GM04503 (cell line): ENCODE measurements at regions not wholly inside any gene's neighbourhood (a gene's known extent, or its start where the extent isn't known, plus 50 kb on each side); places are given as distances from the start of the nearest gene placed in this dataset.

Source experiments
- DNase-seq: peaks from one replicate; pipeline ENCODE4 v3.0.0-alpha.2; 2012; ENCODE audit warnings: low read depth

GRCh38 chr15:85976986-85977385 is 102.7 kb upstream of the AGBL1 start:
- no peak for DNase-seq

DNA sequence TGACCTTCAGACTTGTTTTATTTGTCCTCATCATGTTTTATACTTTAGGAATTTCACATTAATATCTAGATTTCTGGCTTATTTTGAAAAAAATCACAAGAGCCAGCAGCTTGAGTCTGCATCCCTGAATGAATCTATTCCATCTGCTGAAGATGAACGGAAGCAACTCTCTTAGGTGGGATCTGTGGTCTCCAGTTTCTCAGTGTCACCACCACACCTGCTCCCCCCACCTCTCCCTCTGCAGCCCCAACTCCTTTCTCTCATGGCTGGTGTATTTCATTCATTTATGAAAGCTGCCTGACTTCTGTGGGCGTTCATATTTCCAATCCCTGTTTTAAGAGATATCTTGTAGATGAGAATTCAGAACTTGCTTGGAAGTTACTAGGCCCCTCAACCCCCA is 102.1 kb upstream of the AGBL1 start:
- no peak for DNase-seq

DNA sequence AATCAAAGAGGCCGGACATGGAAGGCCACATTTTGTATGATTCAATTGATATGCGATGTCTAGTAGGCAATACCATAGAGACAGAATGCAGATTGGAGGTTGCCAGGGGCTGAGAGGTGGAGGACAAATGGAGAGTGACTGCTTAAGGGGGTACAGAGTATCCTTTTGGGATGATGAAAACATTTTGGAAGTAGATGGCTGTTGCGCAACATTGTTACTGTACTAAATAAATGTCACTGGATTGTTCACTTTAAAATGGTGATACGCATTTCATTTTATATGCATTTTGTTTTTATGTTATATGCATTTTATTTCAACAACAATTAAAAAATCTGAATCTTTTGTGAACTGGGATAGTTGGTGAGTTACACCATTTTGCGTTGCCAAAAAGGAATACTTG is 99.7 kb upstream of the AGBL1 start:
- DNase-seq = no peak

- DNase-seq = no peak
Observed at GRCh38 chr15:85980946-85981345, 98.7 kb upstream of the AGBL1 start.

GRCh38 chr15:85984241-85984640 is 95.4 kb upstream of the AGBL1 start:
- DNase-seq = no peak

GRCh38 chr15:85986116-85986515 is 93.6 kb upstream of the AGBL1 start:
- DNase-seq = no peak

DNA sequence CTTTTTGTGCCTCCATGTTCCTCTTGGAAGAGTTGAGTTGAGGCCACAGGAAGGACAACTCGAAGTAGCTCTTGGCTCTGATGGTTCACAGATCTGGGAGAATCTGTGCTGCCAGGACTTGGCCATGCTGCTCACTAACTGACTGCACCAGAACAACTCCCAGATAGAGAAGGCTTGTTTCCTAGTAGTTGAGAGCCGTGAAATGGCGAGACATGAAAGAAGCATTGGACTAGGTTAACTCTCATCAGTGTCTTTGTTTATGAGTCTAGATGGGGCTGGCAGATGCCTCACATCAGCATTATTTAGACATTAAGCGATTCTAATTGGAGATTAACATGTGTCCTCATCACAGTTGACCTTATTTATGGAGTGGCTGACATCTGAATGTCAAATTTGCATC is 92.9 kb upstream of the AGBL1 start:
- no peak for DNase-seq

GRCh38 chr15:85988741-85989140 is 90.9 kb upstream of the AGBL1 start:
- DNase-seq = no peak

DNA sequence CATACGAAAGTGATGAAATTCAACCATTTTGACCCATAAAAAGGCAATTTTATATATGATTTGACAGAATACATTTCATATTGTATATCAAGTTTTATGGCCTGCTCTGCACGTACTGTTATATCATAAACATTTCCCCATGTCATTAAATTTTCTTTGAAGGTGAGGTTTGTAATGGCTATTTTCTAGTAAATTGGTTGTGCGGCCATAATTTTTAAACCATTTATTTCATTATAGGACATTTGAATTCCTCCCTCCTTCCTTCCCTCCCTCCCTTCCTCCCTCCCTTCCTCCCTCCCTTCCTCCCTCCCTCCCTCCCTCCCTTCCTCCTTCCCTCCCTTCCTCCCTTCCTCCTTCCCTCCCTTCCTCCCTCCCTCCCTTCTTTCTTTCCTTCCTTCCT is 87.4 kb upstream of the AGBL1 start:
- no peak for DNase-seq

GRCh38 chr15:85993116-85993515 is 86.6 kb upstream of the AGBL1 start:
- DNase-seq = no peak

DNA sequence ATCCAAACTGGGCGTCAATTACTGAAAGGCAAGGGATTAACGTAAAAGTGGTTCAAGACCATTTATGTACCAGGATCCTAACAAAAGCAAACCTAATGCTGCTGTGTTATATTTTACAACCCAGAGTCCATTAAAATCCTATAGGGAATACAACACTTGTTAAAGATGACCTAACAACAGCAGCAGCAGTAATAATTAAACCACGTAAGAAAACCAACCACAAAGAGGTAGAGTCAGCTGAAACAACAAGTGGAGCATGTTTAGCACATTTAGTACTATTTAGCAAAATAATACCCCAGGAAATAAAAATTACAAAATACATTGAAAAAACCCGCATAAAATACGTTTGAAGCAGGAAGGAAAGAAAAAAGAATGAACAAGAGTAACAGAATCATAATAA is 82.1 kb upstream of the AGBL1 start:
- no peak for DNase-seq

DNA sequence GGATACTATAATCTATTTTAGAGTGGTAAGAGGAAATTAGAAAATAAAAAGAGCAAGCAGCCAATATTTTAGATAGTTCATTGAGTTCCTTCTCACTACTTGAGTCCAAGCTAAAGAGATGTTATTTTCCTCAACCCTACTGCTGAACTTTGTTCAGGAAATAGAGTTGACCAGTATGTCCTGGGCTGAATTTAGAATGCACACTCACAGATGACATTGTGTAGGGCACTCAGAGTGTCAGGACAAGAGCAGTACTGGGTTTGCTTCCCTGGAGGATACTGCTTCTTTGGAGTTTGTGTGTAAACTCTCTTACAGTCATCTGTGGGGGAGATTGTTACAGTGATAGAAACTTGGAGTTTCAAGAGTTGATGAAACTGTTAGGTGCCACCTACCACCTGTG is 80.0 kb upstream of the AGBL1 start:
- no peak for DNase-seq

DNA sequence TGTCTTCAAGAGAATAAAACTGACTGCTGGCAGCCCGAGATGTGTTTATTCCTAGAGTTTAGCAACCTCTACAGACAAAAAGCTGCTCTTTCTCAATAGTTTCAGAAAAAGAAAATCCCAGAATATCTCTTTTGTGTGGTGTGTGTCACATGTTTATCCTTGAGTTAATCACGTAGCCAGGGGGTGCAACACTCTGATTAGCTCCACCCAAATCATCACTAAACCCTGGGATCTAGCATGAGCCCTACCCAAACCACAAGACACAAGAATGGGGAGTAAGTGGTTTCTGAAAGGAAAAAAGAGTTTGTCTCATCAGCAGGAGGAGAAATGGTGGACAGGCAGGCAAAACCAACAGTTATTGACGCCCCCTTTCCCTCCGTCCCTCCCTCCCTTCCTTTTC is 78.5 kb upstream of the AGBL1 start:
- DNase-seq = no peak

DNA sequence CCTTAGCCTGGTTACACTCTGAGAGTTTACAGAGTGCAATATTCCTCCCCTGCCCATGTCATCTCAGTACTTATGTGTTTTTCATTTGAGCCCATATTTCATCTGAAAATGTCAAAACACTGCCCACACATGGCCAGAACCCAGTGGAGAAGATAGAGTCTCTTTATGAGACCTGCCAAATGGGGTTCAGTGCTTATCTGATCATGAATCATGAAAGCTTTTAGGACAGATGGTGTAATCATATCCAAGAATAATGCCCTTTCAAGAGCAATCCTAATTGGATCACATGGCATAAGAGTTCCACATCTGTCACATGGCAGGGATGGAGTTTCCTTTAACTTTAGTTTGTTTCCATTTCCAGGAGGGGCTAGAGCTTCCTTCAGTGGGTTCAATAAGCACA is 77.2 kb upstream of the AGBL1 start:
- no peak for DNase-seq

GRCh38 chr15:86004061-86004460 is 75.6 kb upstream of the AGBL1 start:
- no peak for DNase-seq

DNA sequence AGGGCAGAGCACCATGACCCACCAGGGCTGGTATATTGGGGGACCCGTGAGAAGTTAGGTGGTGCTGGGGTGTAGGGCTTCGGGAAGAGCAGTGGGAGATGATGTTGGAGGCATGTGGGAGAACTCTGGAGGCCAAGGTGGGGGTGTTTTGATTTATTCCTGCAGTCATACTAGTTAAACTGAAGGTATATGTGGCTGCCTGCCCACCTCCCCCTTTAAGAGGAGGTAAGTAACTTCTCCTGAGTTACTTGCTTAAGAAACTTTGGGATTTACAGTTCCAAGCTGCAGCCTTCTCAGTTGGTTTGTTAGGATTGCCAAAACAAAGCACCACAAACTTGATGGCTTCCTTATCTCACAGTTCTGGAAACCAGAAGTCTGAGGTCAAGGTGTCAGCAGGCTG is 73.1 kb upstream of the AGBL1 start:
- no peak for DNase-seq

DNA sequence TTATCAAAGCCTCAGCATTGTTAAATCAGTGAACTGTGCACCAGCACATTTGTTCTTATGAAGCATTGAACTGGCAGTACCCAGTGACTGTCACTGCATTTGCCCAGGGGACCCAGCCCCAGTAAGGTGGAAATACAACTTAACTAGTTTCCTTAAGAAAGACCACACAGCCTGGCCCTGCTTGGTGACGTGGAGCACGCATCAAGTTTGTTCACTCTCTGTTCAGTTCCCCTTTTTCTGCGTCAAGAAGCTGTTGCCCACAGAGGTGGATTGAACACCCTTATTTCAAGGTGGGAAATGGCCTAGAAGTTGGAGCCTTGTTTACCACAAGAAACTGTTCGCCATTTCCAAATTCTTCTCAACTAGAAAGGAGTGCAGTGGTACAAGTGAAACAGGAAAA is 69.9 kb upstream of the AGBL1 start:
- DNase-seq = no peak

- no peak for DNase-seq
Observed at GRCh38 chr15:86010398-86010797, 69.3 kb upstream of the AGBL1 start.

- no peak for DNase-seq
Observed at GRCh38 chr15:86010891-86011290, 68.8 kb upstream of the AGBL1 start.

- DNase-seq = no peak
Observed at GRCh38 chr15:86014016-86014415, 65.7 kb upstream of the AGBL1 start.

DNA sequence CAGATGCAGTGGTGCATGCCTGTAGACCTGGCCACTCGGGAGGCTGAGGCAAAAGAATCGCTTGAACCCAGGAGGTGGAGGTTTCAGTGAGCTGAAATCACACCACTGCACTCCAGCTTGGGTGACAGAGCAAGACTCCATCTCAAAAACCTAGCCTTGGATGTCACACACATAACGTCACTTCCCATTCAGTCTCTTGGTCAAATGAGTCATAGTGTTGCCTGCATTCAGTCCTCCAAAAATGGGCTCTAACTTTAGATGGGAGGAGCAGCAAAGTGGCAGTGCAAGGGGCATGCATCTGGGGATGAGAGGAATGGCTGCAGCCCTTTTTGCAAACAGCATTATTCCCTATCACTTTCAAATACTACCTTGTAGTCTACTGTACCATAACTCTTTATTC is 62.9 kb upstream of the AGBL1 start:
- DNase-seq = no peak

- DNase-seq = no peak
Observed at GRCh38 chr15:86018679-86019078, 61.0 kb upstream of the AGBL1 start.

- no peak for DNase-seq
Observed at GRCh38 chr15:86021281-86022264, 58.1 kb upstream of the AGBL1 start.

GRCh38 chr15:86028961-86029360 is 50.7 kb upstream of the AGBL1 start:
- no peak for DNase-seq
